ENCODE measurements at regions not wholly inside any gene's neighbourhood (a gene's known extent, or its start where the extent isn't known, plus 50 kb on each side); places are given as distances from the start of the nearest gene placed in this dataset.

DNA sequence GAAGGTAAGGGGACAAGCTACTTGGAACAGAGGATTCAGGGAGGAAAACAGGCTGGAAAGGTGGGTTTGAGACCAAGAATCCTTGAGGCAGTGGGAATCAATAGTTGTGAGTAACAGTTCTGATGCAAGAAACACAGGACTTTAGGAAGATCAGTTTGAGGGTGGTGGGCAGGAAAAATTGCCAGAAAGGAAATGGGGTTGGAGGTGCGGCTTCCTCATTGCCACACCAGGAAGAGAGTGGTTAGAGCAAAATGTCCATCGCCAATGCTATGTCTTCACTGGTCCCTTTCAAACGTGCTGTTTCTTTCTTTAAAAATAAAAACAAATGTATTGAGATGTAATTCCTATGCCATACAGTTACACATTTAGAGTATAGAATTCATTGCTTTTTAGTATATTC, 57.1 kb upstream of the NOCT start:
- TF ChIP-seq CTCF (IDR thresholded peaks at IDR 0.05; ENCODE audit: insufficient read depth, low read length, missing control alignments), result no peak
- ChIA-PET POLR2A (no interaction called here), CTCF (interaction anchor here (1.5 kb wide), 1 partner anchor 20 kb away, joined by 3 read pairs; no protein-coding TSS in a partner anchor)
- H3K4me3 ChIP-seq (ENCODE audit: low read depth, low read length), result no peak overlapping the region
- no peak for DNase-seq (ENCODE audit: low read depth, low spot score)

DNA sequence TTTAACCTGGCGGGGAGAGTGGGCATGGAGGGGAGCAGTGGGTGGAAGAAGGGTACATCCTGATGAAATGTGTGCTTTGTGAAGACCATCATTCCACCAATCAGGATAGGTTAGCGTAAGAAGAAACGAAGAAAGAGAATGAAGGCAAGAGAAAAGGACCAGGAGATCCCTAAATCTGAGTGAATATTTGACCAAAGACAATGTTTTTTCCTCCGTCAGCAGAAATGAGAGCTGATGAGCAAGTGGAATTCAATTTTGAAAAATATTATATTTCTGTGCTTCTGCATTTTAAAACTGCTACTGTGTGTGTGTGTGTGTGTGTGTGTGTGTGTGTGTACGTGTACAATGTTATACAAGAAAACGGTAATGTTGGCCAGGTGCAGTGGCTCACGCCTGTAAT, 58.3 kb upstream of the NOCT start:
- DNase-seq (ENCODE audit: low read depth, low spot score), result no peak
- H3K4me3 ChIP-seq (ENCODE audit: low read depth, low read length), result no peak overlapping the region
- ChIA-PET CTCF (no interaction called here), POLR2A (no interaction called here)
- no peak for TF ChIP-seq CTCF (IDR thresholded peaks at IDR 0.05; ENCODE audit: insufficient read depth, low read length, missing control alignments)

GRCh38 chr4:138954428-138954827, 61.2 kb upstream of the NOCT start:
- POLR2A ChIA-PET, result interaction anchor here (0.9 to 1.2 kb wide), 2 partner anchors 9 to 61 kb away, joined by 3 to 5 read pairs; partner anchors contain the start of gene NOCT
- H3K4me3 ChIP-seq (ENCODE audit: low read depth, low read length), result no peak overlapping the region
- no peak for DNase-seq (ENCODE audit: low read depth, low spot score)
- CTCF ChIA-PET, result interaction anchor here (1.0 kb wide), 1 partner anchor 9 kb away, joined by 3 read pairs; no protein-coding TSS in a partner anchor
- no peak for TF ChIP-seq CTCF (IDR thresholded peaks at IDR 0.05; ENCODE audit: insufficient read depth, low read length, missing control alignments)

DNA sequence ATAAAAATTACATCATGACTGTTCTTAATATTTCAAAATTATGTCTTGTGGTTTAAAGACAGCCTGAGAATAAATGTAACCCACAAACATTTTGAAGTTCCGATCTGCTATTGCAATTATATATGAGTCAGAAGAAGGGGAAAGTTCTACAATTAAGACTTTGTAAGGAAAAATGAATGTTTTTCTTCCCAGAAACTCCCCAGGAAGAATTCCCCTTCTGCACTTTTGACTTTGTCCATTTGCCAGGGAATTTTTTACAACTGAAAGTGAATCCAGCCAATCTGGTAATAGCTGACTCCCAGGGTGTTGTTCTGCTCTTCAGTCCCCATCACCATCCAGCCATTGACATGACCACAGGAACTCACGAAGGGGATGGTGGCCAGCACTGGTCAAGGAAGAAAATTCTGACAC, 61.6 kb upstream of the NOCT start:
- POLR2A ChIA-PET, result interaction anchor here (0.9 to 1.2 kb wide), 2 partner anchors 9 to 62 kb away, joined by 3 to 5 read pairs; partner anchors contain the start of gene NOCT
- CTCF ChIA-PET, result no interaction called here
- DNase-seq (ENCODE audit: low read depth, low spot score), result peak; percentile 94
- no peak overlapping the region for H3K4me3 ChIP-seq (ENCODE audit: low read depth, low read length)
- TF ChIP-seq CTCF (IDR thresholded peaks at IDR 0.05; ENCODE audit: insufficient read depth, low read length, missing control alignments), result no peak

DNA sequence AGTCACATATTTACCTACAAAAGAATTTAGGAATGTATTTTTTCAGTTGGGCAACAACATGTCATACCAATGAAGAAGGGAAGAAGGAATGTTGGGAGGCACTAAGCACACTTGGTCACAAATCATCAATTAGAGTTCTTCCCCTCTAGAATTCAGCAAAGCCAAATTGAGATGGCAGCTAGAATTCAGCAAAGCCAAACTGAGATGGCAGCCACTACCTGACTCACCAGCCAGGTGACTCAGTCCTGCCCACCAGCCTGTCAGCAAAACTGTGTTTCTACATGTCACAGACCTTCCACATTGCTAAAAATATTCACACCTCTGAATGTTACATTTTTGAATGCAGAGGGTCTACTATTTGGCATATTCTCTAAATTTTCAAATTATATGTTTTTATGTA, 63.2 kb upstream of the NOCT start:
- H3K4me3 ChIP-seq (ENCODE audit: low read depth, low read length), result no peak overlapping the region
- POLR2A ChIA-PET, result no interaction called here
- DNase-seq (ENCODE audit: low read depth, low spot score), result no peak
- CTCF ChIA-PET, result interaction anchor here (0.8 kb wide), 1 partner anchor 14 kb away, joined by 6 read pairs; no protein-coding TSS in a partner anchor
- TF ChIP-seq CTCF (IDR thresholded peaks at IDR 0.05; ENCODE audit: insufficient read depth, low read length, missing control alignments), result no peak

DNA sequence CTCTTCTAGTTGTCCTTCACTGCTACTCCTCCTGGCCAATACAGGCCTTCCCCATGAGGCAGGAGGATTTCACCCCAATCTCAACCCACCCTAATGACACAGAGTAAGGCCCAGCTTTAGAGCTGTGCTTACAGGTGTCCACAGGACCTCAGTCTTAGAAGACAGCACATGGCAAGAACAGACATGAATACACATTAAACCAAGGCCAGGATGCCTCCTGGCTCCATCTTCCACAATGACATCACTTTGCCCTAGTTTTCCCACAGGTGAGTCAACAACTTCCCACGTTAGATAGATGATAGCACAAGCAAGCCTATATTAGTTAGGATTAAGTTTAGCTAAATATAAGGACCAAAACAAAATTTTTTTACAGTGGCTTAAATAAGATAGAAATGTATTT, 63.8 kb upstream of the NOCT start:
- POLR2A ChIA-PET, result no interaction called here
- TF ChIP-seq CTCF (IDR thresholded peaks at IDR 0.05; ENCODE audit: insufficient read depth, low read length, missing control alignments), result no peak
- H3K4me3 ChIP-seq (ENCODE audit: low read depth, low read length), result no peak overlapping the region
- CTCF ChIA-PET, result interaction anchor here (0.8 kb wide), 1 partner anchor 14 kb away, joined by 6 read pairs; no protein-coding TSS in a partner anchor
- no peak for DNase-seq (ENCODE audit: low read depth, low spot score)

Data from AG04449 (cell line).